Glomerular visceral epithelial cell (primary cell): ENCODE measurements at regions not wholly inside any gene's neighbourhood (a gene's known extent, or its start where the extent isn't known, plus 50 kb on each side); places are given as distances from the start of the nearest gene placed in this dataset.
A peak's percentile ranks its signal among the peaks of the same experiment; 100 is the strongest.
"Not testable (repeated sequence)": the region's sequence is repeated elsewhere in the genome, so short reads cannot be mapped to it uniquely, and the experiment has no call there.

Source experiments
- DNase-seq: peaks from one replicate; pipeline ENCODE4 v3.0.0-alpha.2; 2016; ENCODE audit errors: extremely low spot score

- DNase-seq = no peak
These were observed 488.0 kb upstream of the CYLC2 start for GRCh38 chr9:102507044-102507687.

- DNase-seq = no peak
These were observed 488.7 kb upstream of the CYLC2 start for GRCh38 chr9:102506406-102506805.

GRCh38 chr9:102499468-102499867 is 495.7 kb upstream of the CYLC2 start:
- DNase-seq = peak; percentile 2

GRCh38 chr9:102497709-102498108 is 497.4 kb upstream of the CYLC2 start:
- no peak for DNase-seq

- DNase-seq = not testable (repeated sequence)
These were observed 508.2 kb upstream of the CYLC2 start for GRCh38 chr9:102486976-102487375.

- no peak for DNase-seq
These were observed 511.5 kb upstream of the CYLC2 start for GRCh38 chr9:102483651-102484050.

GRCh38 chr9:102482776-102483175 is 512.4 kb upstream of the CYLC2 start:
- no peak for DNase-seq

GRCh38 chr9:102479191-102479590 is 515.9 kb upstream of the CYLC2 start:
- DNase-seq = peak; percentile 10

- no peak for DNase-seq
These were observed 520.8 kb upstream of the CYLC2 start for GRCh38 chr9:102474357-102474756.

GRCh38 chr9:102469430-102469829 is 525.7 kb upstream of the CYLC2 start:
- DNase-seq = not testable (repeated sequence)

GRCh38 chr9:102461156-102461819 is 533.8 kb upstream of the CYLC2 start:
- peak; percentile 37 for DNase-seq

- no peak for DNase-seq
These were observed 535.3 kb upstream of the CYLC2 start for GRCh38 chr9:102459828-102460227.

- DNase-seq = no peak
These were observed 538.6 kb upstream of the CYLC2 start for GRCh38 chr9:102456562-102456961.

- no peak for DNase-seq
These were observed 549.2 kb upstream of the CYLC2 start for GRCh38 chr9:102445906-102446305.

GRCh38 chr9:102445181-102445747 is 549.9 kb upstream of the CYLC2 start:
- no peak for DNase-seq

- DNase-seq = no peak
These were observed 555.5 kb upstream of the CYLC2 start for GRCh38 chr9:102439583-102439982.

GRCh38 chr9:102436599-102436998 is 558.5 kb upstream of the CYLC2 start:
- DNase-seq = not testable (repeated sequence)

GRCh38 chr9:102435427-102435826 is 559.7 kb upstream of the CYLC2 start:
- DNase-seq = no peak

- no peak for DNase-seq
These were observed 560.6 kb upstream of the CYLC2 start for GRCh38 chr9:102434545-102434944.

GRCh38 chr9:102428305-102428704 is 566.8 kb upstream of the CYLC2 start:
- no peak for DNase-seq

GRCh38 chr9:102416251-102416650 is 578.9 kb upstream of the CYLC2 start:
- DNase-seq = not testable (repeated sequence)

GRCh38 chr9:102405218-102405867 is 589.8 kb upstream of the CYLC2 start:
- DNase-seq = no peak

- DNase-seq = no peak
These were observed 591.6 kb upstream of the CYLC2 start for GRCh38 chr9:102403514-102403913.
